Heart left ventricle (tissue), 13 donors: ENCODE measurements at regions not wholly inside any gene's neighbourhood (a gene's known extent, or its start where the extent isn't known, plus 50 kb on each side); places are given as distances from the start of the nearest gene placed in this dataset.

Experiments
- POLR2A ChIP-seq, 2 donors: fragments of 450-650 bp; IDR thresholded peaks; one replicate each; pipeline ENCODE4 v1.6.1; 2017; ENCODE audit warnings: antibody characterized with exemption in 2 of 2, mild to moderate bottlenecking in 2 of 2, moderate library complexity in 2 of 2
- TF ChIP-seq, protein P1 (sequence below), 12 donors: fragments of 200-600 bp; sonication (generic) in 4 of 12; IDR thresholded peaks; one replicate each; pipeline versions ENCODE4 v1.5.0 to v1.8.0; 2018 to 2022; ENCODE audit warnings: antibody characterized with exemption in 12 of 12, mild to moderate bottlenecking in 5 of 12
- donor health status: ischemic (EF 13 %, LVEDD 7.1; RV severe dilation, severe dysfunction).
- donor health status: DM: no; HTN: yes; CAD: no.
- donor health status: DM: no; HTN: no; CAD: no.
- donor health status: ischemic (EF 25% LVEDD 6.9; RV normal size, moderate dysfunction).
- donor health status: ischemic (EF 25% LVEDD 5.7; RV mildly dilated, moderate dysfunction).
- donor health status: ischemic (EF 35%, LVEDD 5.7; RV mildly dilated, moderate dysfunction).
- donor health status: nonischemic (EF 11% LVEDD 7.7; RV severe dilation, severe dysfunction).
- donor health status: DM: yes; HTN: yes; CAD: no.
- donor health status: PGD.
- donor health status: ischemic (EF 29% LVEDD 5.4; RV normal size, mild dysfunction).
- donor health status: nonischemic (EF 23%, LVEDD 6.1; RV moderate dilation, normal function).

DNA sequence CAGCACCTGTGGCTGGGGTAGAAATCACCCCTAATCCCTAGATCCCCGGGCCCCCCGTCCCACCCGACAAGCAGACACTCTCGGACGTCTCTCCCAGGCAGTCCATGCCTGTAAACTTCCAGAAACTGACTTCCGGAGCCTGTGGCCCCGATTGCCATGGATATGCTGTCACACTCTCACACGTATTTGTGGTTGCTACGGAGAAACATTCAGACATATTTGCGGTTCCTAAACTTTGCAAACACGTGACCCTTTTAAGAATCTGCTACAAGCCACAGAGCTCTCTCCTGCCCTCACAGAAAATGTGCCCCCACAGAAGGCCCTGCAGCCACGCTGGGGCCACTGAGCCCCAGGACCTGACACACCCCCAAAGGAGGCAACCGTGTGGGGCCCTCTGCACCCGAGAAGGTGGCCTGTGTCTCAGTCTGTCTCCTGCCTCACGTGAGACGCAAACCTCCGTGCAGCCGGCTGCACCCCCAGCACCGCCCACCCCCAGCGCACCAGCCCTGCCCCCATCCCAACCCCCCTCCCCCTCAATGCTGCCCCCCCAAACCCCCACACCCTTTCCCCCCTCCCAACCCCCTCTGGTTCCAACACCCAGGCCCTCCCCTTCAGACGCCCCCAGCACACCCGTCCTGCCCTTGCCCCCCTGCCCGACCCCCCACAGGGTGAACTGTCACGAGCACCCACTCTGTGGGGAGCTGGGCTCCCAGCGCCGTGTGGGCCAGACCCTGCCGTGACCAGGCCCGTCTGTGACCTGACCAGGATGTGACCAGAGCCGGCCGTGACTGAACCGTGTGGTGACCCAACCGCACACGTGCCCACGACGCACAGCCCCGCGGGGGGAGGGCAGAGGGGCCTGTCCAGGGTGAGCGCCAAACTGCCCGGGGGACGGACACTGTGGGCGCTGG lies 66.3 kb upstream of the METRNL start:
- no peak for TF ChIP-seq POLR2A (IDR thresholded peaks at IDR 0.05)
- TF ChIP-seq, protein P1, sequence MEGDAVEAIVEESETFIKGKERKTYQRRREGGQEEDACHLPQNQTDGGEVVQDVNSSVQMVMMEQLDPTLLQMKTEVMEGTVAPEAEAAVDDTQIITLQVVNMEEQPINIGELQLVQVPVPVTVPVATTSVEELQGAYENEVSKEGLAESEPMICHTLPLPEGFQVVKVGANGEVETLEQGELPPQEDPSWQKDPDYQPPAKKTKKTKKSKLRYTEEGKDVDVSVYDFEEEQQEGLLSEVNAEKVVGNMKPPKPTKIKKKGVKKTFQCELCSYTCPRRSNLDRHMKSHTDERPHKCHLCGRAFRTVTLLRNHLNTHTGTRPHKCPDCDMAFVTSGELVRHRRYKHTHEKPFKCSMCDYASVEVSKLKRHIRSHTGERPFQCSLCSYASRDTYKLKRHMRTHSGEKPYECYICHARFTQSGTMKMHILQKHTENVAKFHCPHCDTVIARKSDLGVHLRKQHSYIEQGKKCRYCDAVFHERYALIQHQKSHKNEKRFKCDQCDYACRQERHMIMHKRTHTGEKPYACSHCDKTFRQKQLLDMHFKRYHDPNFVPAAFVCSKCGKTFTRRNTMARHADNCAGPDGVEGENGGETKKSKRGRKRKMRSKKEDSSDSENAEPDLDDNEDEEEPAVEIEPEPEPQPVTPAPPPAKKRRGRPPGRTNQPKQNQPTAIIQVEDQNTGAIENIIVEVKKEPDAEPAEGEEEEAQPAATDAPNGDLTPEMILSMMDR (IDR thresholded peaks at IDR 0.05) = no peak
